ENCODE measurements at regions not wholly inside any gene's neighbourhood (a gene's known extent, or its start where the extent isn't known, plus 50 kb on each side); places are given as distances from the start of the nearest gene placed in this dataset.

DNA sequence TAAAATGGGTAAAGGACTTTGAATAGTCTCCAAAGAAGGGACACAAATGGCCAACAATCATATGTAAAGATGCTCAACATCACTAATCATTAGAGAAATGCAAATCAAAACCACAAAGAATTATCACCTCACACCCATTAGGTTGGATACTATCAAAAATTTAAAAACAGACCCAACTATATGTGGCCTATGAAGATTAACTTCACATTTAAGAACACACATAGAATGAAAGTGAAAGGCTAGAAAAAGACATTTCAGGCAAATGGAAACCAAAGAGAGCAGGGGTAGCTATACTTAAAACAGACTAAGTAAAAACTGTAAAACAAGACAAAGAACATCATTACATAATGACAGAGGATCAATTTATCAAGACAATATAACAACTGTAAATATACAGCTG lies 53.5 kb upstream of the ASPRV1 start:
- H3K4me3 ChIP-seq (replicated peaks; ENCODE audit: low read depth, low read length) = no peak overlapping the region
- DNase-seq (ENCODE audit: low read depth) = no peak
- TF ChIP-seq, protein P1, sequence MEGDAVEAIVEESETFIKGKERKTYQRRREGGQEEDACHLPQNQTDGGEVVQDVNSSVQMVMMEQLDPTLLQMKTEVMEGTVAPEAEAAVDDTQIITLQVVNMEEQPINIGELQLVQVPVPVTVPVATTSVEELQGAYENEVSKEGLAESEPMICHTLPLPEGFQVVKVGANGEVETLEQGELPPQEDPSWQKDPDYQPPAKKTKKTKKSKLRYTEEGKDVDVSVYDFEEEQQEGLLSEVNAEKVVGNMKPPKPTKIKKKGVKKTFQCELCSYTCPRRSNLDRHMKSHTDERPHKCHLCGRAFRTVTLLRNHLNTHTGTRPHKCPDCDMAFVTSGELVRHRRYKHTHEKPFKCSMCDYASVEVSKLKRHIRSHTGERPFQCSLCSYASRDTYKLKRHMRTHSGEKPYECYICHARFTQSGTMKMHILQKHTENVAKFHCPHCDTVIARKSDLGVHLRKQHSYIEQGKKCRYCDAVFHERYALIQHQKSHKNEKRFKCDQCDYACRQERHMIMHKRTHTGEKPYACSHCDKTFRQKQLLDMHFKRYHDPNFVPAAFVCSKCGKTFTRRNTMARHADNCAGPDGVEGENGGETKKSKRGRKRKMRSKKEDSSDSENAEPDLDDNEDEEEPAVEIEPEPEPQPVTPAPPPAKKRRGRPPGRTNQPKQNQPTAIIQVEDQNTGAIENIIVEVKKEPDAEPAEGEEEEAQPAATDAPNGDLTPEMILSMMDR (IDR thresholded peaks at IDR 0.05; ENCODE audit: low read length, missing control alignments) = no peak

DNA sequence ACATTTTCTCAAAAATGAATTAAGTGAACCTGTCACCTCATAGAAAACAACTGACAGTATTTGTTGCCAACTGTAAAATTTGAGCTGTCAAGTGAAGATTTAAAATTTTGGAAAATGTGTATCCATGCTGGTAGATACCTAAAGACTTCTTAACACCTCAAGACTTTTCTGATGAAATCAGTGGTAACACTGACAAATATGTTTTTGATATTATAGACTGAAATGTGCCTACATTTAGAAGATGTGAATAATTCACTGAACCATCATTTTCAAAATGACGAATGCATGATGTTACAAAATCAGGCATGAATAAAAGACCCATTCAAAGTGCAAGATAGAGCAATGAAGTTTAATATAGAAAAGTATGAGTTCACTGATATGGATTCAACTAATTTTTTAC lies 51.5 kb upstream of the ASPRV1 start:
- no peak overlapping the region for H3K4me3 ChIP-seq (replicated peaks; ENCODE audit: low read depth, low read length)
- TF ChIP-seq, protein P1 (IDR thresholded peaks at IDR 0.05; ENCODE audit: low read length, missing control alignments) = no peak
- DNase-seq (ENCODE audit: low read depth) = no peak

DNA sequence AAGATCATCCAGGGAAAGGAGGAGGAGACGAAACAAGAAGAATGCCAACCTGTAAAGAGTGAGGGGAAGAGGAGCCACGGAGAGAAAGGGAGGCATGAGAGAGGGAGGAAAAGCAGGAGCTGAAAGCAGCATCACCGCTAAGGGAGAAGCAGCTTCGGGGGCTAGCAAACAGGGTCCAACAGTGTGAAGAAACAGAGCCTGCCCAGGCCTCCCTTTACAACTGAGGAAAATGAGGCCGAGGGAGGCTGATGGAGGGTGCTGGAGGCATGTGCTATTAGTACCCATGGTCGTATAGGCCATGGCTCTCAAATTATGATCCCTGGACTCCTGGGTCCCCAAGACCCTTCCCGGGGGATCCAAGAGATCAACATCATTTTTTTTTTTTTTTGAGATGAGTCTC lies 50.4 kb upstream of the ASPRV1 start:
- DNase-seq (ENCODE audit: low read depth) = no peak
- H3K4me3 ChIP-seq (replicated peaks; ENCODE audit: low read depth, low read length) = no peak overlapping the region
- TF ChIP-seq, protein P1 (IDR thresholded peaks at IDR 0.05; ENCODE audit: low read length, missing control alignments) = no peak

DNA sequence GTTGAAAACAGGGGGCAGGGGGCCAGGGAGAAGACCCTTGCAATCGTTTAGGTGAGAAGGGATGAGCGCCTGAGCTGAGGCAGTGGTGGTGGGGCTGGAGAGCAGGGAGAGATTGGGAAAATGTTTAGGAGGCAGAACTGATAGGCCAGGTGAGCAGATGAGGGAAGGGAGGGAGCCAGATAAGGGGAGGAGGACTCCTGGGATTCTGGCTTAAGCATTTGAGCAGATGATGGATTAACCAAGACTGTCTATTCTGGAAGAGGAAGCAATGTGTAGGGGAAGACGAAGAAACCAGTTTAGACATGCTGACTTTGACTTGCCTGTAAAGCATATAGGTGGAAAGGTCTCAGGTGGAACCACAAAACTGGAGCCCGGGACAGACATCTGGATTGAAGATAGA lies 49.9 kb upstream of the ASPRV1 start:
- no peak overlapping the region for H3K4me3 ChIP-seq (replicated peaks; ENCODE audit: low read depth, low read length)
- no peak for DNase-seq (ENCODE audit: low read depth)
- TF ChIP-seq, protein P1 (IDR thresholded peaks at IDR 0.05; ENCODE audit: low read length, missing control alignments) = no peak

All from fibroblast of pulmonary artery (primary cell).